DOHH2 (cell line): ENCODE measurements at regions not wholly inside any gene's neighbourhood (a gene's known extent, or its start where the extent isn't known, plus 50 kb on each side); places are given as distances from the start of the nearest gene placed in this dataset.

ENCODE experiments used
- EZH2phosphoT487 ChIP-seq: fragments of 200-600 bp; sonication (generic); IDR thresholded peaks from 2 replicates; pipeline ENCODE4 v1.6.1; 2017; ENCODE audit warnings: borderline replicate concordance, mild to moderate bottlenecking, antibody characterized with exemption, low read length, moderate library complexity, mixed read lengths
- TF ChIP-seq, protein P1 (sequence below): fragments of 200-600 bp; sonication (generic); IDR thresholded peaks from one replicate; pipeline ENCODE4 v1.5.1; 2014; ENCODE audit warnings: antibody characterized with exemption, mild to moderate bottlenecking, low read depth, low read length; ENCODE audit not compliant: poor library complexity, severe bottlenecking

DNA sequence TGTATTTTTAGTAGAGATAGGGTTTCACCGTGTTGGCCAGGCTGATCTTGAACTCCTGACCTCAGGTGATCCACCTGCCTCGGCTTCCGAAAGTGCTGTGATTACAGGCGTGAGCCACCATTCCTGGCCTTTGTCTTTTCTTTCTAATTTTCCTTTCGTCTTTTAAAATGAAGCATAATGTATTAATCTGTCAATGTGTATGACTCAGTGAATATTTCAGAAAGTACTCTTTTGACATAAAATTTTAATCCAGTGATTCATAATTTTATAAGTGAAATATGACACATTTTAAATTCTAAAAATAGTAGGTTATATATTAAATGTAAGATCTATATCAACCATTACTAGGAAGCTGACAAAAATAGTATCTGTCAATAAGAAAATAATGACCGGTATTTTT lies 1059.0 kb upstream of the PRMT6 start:
- TF ChIP-seq, protein P1, sequence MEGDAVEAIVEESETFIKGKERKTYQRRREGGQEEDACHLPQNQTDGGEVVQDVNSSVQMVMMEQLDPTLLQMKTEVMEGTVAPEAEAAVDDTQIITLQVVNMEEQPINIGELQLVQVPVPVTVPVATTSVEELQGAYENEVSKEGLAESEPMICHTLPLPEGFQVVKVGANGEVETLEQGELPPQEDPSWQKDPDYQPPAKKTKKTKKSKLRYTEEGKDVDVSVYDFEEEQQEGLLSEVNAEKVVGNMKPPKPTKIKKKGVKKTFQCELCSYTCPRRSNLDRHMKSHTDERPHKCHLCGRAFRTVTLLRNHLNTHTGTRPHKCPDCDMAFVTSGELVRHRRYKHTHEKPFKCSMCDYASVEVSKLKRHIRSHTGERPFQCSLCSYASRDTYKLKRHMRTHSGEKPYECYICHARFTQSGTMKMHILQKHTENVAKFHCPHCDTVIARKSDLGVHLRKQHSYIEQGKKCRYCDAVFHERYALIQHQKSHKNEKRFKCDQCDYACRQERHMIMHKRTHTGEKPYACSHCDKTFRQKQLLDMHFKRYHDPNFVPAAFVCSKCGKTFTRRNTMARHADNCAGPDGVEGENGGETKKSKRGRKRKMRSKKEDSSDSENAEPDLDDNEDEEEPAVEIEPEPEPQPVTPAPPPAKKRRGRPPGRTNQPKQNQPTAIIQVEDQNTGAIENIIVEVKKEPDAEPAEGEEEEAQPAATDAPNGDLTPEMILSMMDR: no peak
- TF ChIP-seq EZH2phosphoT487: no peak
